ENCODE measurements at regions not wholly inside any gene's neighbourhood (a gene's known extent, or its start where the extent isn't known, plus 50 kb on each side); places are given as distances from the start of the nearest gene placed in this dataset.
A peak's percentile ranks its signal among the peaks of the same experiment; 100 is the strongest.
"Not testable (repeated sequence)": the region's sequence is repeated elsewhere in the genome, so short reads cannot be mapped to it uniquely, and the experiment has no call there.

DNA sequence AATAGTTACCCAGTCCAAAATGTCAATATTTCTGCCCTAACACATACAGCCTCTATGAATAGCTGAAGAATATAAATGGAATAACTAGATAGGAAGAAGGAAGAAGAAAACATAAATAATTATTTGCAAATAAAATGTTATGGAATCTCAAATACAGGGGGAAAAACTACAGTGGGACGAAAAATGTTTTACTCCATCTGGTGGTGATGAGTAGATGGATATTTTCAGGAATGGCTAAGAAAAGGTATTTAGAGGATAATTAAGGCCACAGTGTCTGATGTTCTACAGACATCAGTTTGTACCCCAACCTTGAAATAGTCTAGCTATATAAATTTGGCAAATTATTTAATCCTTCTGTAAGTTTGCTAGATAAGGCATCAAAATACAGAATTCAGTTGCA lies 178.1 kb upstream of the FSHR start:
- ATAC-seq = no peak
- H3K4me1 ChIP-seq = no peaks in the 10 kb centered on the region
- H3K4me3 ChIP-seq = no peak overlapping the region
- intact Hi-C loops (cut with DNase I) = no loop called here
- H3K27me3 ChIP-seq = no peaks in the 10 kb centered on the region
- H3K27ac ChIP-seq = no peak overlapping the region
- DNase-seq = no peak
- TF ChIP-seq, protein P1, sequence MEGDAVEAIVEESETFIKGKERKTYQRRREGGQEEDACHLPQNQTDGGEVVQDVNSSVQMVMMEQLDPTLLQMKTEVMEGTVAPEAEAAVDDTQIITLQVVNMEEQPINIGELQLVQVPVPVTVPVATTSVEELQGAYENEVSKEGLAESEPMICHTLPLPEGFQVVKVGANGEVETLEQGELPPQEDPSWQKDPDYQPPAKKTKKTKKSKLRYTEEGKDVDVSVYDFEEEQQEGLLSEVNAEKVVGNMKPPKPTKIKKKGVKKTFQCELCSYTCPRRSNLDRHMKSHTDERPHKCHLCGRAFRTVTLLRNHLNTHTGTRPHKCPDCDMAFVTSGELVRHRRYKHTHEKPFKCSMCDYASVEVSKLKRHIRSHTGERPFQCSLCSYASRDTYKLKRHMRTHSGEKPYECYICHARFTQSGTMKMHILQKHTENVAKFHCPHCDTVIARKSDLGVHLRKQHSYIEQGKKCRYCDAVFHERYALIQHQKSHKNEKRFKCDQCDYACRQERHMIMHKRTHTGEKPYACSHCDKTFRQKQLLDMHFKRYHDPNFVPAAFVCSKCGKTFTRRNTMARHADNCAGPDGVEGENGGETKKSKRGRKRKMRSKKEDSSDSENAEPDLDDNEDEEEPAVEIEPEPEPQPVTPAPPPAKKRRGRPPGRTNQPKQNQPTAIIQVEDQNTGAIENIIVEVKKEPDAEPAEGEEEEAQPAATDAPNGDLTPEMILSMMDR (IDR thresholded peaks at IDR 0.05) = no peak
- H3K9me3 ChIP-seq = no peaks in the 10 kb centered on the region
- no peaks in the 10 kb centered on the region for H3K36me3 ChIP-seq

DNA sequence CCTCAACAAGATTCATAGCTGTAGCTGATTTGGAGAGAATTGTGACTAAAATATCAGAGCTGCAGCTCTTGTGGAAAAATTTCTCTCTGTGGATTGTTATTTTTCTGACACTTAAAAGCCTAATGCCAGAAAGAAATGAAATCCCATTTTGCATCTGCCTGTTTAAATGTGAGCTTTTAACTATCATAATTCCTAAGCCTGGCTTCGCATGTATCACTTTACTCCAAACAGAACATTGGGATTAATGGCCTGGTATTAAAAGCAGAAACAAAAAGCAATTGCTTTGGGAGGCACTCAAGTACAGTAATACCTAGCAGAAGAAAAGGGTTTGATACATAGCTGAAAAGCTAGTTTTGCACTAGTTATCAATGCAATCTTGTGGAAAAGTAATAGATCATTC lies 164.2 kb upstream of the FSHR start:
- intact Hi-C loops (cut with DNase I) = no loop called here
- no peak for ATAC-seq
- Histone ChIP-seq H3K4me3 (no peak overlapping the region), H3K4me1 (no peaks in the 10 kb centered on the region), H3K36me3 (no peaks in the 10 kb centered on the region), H3K27me3 (no peaks in the 10 kb centered on the region), H3K27ac (no peak overlapping the region), H3K9me3 (no peaks in the 10 kb centered on the region)
- DNase-seq = no peak
- TF ChIP-seq, protein P1 (IDR thresholded peaks at IDR 0.05) = no peak

DNA sequence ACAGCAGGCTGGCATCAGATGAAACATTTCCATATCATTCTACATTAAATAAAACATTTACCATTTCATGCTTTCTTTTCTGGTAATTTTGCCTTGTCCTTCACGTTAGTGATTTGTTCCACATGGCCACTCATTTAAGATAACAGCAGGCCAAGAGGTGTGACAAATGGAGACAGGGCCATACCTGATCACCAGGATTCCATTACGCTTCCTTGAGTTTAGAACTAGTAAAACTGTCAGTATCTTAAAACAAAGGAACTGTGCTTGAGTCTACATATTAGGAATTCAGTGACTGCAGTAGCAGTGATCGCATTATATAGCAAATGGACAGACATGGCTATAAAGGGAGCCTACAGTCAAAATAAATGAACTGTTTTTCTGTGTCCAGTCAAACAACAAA lies 155.1 kb upstream of the FSHR start:
- no peaks in the 10 kb centered on the region for H3K36me3 ChIP-seq
- no peaks in the 10 kb centered on the region for H3K27me3 ChIP-seq
- no peak for DNase-seq
- no peaks in the 10 kb centered on the region for H3K9me3 ChIP-seq
- TF ChIP-seq, protein P1 (IDR thresholded peaks at IDR 0.05) = no peak
- no peak overlapping the region for H3K4me3 ChIP-seq
- ATAC-seq = no peak
- intact Hi-C loops (cut with DNase I) = no loop called here
- no peaks in the 10 kb centered on the region for H3K4me1 ChIP-seq
- H3K27ac ChIP-seq = no peak overlapping the region

DNA sequence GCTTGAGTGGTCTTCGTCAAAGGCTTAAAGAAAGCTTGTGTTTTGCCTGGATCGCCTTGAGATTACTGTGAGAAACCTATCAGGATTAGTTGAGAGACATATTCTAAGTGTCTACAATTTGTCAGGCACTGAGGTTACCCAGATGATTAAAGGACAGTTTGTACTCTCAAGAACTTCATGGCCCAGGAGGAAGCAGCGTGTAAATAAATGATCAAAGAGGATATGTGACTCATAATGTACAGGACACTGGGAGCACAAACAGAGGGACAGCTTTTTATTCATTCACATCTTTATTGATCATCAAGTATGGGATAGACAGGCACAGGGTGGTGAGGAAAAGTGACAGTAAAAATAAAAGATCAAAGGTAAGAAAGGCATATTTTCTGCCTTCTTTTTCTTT lies 152.6 kb upstream of the FSHR start:
- no peaks in the 10 kb centered on the region for H3K4me1 ChIP-seq
- intact Hi-C loops (cut with DNase I) = no loop called here
- no peak overlapping the region for H3K4me3 ChIP-seq
- no peaks in the 10 kb centered on the region for H3K36me3 ChIP-seq
- DNase-seq = no peak
- H3K27me3 ChIP-seq = no peaks in the 10 kb centered on the region
- TF ChIP-seq, protein P1 (IDR thresholded peaks at IDR 0.05) = no peak
- ATAC-seq = peak; percentile 56
- H3K9me3 ChIP-seq = no peaks in the 10 kb centered on the region
- H3K27ac ChIP-seq = peak overlapping the region; percentile 20

DNA sequence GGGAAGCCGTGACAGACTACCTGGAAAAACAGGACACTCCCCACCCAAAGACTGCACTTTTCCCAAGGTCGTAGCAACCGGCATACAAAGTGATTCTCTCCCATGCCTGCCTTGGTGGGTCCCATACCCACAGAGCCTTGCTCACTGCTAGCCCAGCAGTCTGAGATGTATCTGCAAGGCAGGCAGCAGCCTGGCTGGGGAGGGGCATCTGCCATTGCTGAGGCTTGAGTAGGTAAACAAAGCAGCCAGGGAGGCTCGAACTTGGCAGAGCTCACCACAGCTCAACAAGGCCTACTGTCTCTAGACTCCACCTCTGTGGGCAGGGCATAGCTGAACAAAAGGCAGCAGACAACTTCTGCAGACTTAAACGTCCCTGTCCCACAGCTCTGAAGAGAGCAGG lies 144.4 kb upstream of the FSHR start:
- H3K9me3 ChIP-seq; H3K27ac ChIP-seq; H3K36me3 ChIP-seq; ATAC-seq; H3K4me3 ChIP-seq; H3K4me1 ChIP-seq; H3K27me3 ChIP-seq; intact Hi-C loops (cut with DNase I): not testable (repeated sequence)
- DNase-seq = peak; percentile 40

DNA sequence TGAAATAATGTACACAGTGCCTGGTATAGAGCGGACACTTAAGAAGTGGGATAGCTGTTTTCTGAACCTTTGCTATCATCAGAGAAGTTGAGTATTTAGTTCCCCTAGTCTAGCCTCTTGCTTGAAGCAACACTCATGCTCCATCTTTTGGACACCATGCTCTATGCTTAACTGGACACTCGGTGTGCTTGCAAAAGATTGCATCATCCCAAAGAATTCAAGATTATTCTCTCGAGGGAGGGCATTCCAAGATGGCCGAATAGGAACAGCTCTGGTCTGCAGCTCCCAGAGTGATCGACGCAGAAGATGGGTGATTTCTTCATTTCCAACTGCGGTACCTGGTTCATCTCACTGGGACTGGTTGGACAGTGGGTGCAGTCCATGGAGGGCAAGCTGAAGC lies 143.9 kb upstream of the FSHR start:
- H3K4me3 ChIP-seq = no peak overlapping the region
- DNase-seq (no peak), ATAC-seq (no peak)
- intact Hi-C loops (cut with DNase I) = no loop called here
- H3K27ac ChIP-seq = no peak overlapping the region
- no peaks in the 10 kb centered on the region for H3K27me3 ChIP-seq
- H3K36me3 ChIP-seq = no peaks in the 10 kb centered on the region
- TF ChIP-seq, protein P1 (IDR thresholded peaks at IDR 0.05) = no peak
- H3K4me1 ChIP-seq = no peaks in the 10 kb centered on the region
- no peaks in the 10 kb centered on the region for H3K9me3 ChIP-seq

Measured in upper lobe of right lung (tissue), 1 donor.